ENCODE measurements at regions not wholly inside any gene's neighbourhood (a gene's known extent, or its start where the extent isn't known, plus 50 kb on each side); places are given as distances from the start of the nearest gene placed in this dataset.

DNA sequence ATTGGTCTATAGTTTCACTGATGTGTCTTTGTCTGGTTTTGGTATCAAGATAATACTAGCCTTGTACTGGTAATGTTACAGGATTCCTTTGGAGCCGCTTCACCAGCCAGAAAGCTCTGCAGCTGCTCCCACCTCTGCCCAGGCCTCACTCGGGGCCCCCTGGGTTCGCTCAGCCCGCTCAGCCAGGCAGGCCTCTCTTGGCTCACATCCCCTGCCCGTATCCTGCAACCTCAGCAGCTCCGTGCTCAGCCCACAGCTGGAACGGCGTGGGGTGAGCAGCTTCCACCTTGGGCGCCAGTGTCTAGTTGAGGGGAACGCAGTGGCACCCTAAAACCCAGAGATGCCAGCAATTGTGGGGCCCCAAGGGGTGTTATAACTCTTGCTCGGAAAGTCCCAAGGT, 429.7 kb upstream of the ROBO2 start:
- FAIRE-seq (no peak), DNase-seq (ENCODE audit: extremely low read depth in 1 of 4, low spot score in 3 of 4) (no peak), ATAC-seq (no peak)
- BruUV-seq (replicated peaks): no TSS peak
- CTCF ChIA-PET (ENCODE audit: low intra/inter-chr PET ratio): no interaction called here
- Histone ChIP-seq H3K36me3 (ENCODE audit: control insufficient read depth, insufficient read depth, low read length) (no peaks in the 10 kb centered on the region), H3K9ac (ENCODE audit: insufficient read depth in 1 of 2, low read depth in 2 of 2, low read length in 2 of 2) (no peak overlapping the region), H3K4me2 (ENCODE audit: insufficient read depth, low read length) (no peak overlapping the region), H3K4me1 (replicated peaks in 1 of 2; ENCODE audit: control insufficient read depth in 2 of 2, insufficient read depth in 2 of 2, low read length in 2 of 2) (no peaks in the 10 kb centered on the region), H2AFZ (ENCODE audit: low read depth, low read length) (no peak overlapping the region), H3K27me3 (ENCODE audit: control insufficient read depth in 2 of 2, insufficient read depth in 2 of 2, low read length in 2 of 2) (no peaks in the 10 kb centered on the region), H3K9me3 (replicated peaks; ENCODE audit: control insufficient read depth, insufficient read depth, low read depth, low read length) (no peaks in the 10 kb centered on the region), H3K9me1 (ENCODE audit: control insufficient read depth, insufficient read depth, low read length) (no peaks in the 10 kb centered on the region), H3K79me2 (ENCODE audit: control insufficient read depth, insufficient read depth, low read length) (no peaks in the 10 kb centered on the region), H3K27ac (ENCODE audit: extremely low read depth, low read depth, low read length) (no peak overlapping the region), H3K4me3 (no peak overlapping the region), H4K20me1 (replicated peaks; ENCODE audit: control insufficient read depth, insufficient read depth, low read length) (no peaks in the 10 kb centered on the region)
- 2% methylated on average over 11 of the region's 11 CpGs for WGBS (ENCODE audit: insufficient coverage, low coverage, missing lambda C conversion rate)
- intact Hi-C loops (cut with micrococcal nuclease) (no loop called here), in situ Hi-C loops (cut with MboI) (no loop called here)
- POLR2A ChIA-PET: no interaction called here
- no peak for TF ChIP-seq U2AF1 (optimal IDR thresholded peaks at IDR 0.05; ENCODE audit: low read depth, low read length)
- no peak for TF ChIP-seq ZNF217 (CRISPR knock-in tag; IDR thresholded peaks at IDR 0.05)
- no peak for TF ChIP-seq EWSR1 (IDR thresholded peaks at IDR 0.05; ENCODE audit: borderline replicate concordance, low read depth, partially characterized antibody)
- TF ChIP-seq, protein P1, sequence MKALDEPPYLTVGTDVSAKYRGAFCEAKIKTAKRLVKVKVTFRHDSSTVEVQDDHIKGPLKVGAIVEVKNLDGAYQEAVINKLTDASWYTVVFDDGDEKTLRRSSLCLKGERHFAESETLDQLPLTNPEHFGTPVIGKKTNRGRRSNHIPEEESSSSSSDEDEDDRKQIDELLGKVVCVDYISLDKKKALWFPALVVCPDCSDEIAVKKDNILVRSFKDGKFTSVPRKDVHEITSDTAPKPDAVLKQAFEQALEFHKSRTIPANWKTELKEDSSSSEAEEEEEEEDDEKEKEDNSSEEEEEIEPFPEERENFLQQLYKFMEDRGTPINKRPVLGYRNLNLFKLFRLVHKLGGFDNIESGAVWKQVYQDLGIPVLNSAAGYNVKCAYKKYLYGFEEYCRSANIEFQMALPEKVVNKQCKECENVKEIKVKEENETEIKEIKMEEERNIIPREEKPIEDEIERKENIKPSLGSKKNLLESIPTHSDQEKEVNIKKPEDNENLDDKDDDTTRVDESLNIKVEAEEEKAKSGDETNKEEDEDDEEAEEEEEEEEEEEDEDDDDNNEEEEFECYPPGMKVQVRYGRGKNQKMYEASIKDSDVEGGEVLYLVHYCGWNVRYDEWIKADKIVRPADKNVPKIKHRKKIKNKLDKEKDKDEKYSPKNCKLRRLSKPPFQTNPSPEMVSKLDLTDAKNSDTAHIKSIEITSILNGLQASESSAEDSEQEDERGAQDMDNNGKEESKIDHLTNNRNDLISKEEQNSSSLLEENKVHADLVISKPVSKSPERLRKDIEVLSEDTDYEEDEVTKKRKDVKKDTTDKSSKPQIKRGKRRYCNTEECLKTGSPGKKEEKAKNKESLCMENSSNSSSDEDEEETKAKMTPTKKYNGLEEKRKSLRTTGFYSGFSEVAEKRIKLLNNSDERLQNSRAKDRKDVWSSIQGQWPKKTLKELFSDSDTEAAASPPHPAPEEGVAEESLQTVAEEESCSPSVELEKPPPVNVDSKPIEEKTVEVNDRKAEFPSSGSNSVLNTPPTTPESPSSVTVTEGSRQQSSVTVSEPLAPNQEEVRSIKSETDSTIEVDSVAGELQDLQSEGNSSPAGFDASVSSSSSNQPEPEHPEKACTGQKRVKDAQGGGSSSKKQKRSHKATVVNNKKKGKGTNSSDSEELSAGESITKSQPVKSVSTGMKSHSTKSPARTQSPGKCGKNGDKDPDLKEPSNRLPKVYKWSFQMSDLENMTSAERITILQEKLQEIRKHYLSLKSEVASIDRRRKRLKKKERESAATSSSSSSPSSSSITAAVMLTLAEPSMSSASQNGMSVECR (CRISPR knock-in tag; IDR thresholded peaks at IDR 0.05): no peak
- no peak for TF ChIP-seq ZBTB8A (IDR thresholded peaks at IDR 0.05; ENCODE audit: partially characterized antibody)
- TF ChIP-seq, protein P2, sequence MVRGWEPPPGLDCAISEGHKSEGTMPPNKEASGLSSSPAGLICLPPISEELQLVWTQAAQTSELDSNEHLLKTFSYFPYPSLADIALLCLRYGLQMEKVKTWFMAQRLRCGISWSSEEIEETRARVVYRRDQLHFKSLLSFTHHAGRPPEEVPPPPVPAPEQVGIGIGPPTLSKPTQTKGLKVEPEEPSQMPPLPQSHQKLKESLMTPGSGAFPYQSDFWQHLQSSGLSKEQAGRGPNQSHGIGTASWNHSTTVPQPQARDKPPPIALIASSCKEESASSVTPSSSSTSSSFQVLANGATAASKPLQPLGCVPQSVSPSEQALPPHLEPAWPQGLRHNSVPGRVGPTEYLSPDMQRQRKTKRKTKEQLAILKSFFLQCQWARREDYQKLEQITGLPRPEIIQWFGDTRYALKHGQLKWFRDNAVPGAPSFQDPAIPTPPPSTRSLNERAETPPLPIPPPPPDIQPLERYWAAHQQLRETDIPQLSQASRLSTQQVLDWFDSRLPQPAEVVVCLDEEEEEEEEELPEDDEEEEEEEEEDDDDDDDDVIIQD (CRISPR knock-in tag; IDR thresholded peaks at IDR 0.05): no peak
- no peak for TF ChIP-seq MEF2D (tag; conservative IDR thresholded peaks at IDR 0.05; ENCODE audit: low read depth)
- no peak for TF ChIP-seq MEIS2 (IDR thresholded peaks at IDR 0.05; ENCODE audit: partially characterized antibody)
- no peak for TF ChIP-seq CCNT2 (IDR thresholded peaks at IDR 0.05; ENCODE audit: borderline replicate concordance, extremely low read depth, insufficient read length, low read depth, low read length)
- TF ChIP-seq, protein P3, sequence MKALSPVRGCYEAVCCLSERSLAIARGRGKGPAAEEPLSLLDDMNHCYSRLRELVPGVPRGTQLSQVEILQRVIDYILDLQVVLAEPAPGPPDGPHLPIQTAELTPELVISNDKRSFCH (CRISPR knock-in tag; IDR thresholded peaks at IDR 0.05): no peak
- TF ChIP-seq, protein P3 (tag; IDR thresholded peaks at IDR 0.05): no peak
- no peak for TF ChIP-seq ZNF354B (CRISPR knock-in tag; IDR thresholded peaks at IDR 0.05)
- TF ChIP-seq U2AF2 (optimal IDR thresholded peaks at IDR 0.05; ENCODE audit: low read depth, low read length): no peak
- TF ChIP-seq, protein P4, sequence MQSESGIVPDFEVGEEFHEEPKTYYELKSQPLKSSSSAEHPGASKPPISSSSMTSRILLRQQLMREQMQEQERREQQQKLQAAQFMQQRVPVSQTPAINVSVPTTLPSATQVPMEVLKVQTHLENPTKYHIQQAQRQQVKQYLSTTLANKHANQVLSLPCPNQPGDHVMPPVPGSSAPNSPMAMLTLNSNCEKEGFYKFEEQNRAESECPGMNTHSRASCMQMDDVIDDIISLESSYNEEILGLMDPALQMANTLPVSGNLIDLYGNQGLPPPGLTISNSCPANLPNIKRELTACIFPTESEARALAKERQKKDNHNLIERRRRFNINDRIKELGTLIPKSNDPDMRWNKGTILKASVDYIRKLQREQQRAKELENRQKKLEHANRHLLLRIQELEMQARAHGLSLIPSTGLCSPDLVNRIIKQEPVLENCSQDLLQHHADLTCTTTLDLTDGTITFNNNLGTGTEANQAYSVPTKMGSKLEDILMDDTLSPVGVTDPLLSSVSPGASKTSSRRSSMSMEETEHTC (IDR thresholded peaks at IDR 0.05): no peak
- TF ChIP-seq, protein P5, sequence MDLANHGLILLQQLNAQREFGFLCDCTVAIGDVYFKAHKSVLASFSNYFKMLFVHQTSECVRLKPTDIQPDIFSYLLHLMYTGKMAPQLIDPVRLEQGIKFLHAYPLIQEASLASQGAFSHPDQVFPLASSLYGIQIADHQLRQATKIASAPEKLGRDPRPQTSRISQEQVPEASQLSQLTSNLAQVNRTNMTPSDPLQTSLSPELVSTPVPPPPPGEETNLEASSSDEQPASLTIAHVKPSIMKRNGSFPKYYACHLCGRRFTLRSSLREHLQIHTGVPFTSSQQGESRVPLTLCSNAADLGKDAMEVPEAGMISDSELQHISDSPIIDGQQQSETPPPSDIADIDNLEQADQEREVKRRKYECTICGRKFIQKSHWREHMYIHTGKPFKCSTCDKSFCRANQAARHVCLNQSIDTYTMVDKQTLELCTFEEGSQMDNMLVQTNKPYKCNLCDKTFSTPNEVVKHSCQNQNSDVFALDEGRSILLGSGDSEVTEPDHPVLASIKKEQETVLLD (IDR thresholded peaks at IDR 0.05): no peak

Measured in K562 (cell line).